ENCODE measurements at regions not wholly inside any gene's neighbourhood (a gene's known extent, or its start where the extent isn't known, plus 50 kb on each side); places are given as distances from the start of the nearest gene placed in this dataset.

GRCh38 chr13:40148742-40149141 is 493.3 kb downstream of the COG6 start:
- Histone ChIP-seq H3K9me3 (no peaks in the 10 kb centered on the region), H3K4me1 (peaks cover 0 to 35% (median 20%) of the 10 kb centered on the region in 9 donors), H3K36me3 (no peaks in the 10 kb centered on the region), H3K27me3 (no peaks in the 10 kb centered on the region), H3K4me3 (no peak overlapping the region), H3K27ac (peak overlapping the region in 7 of 10 donors; percentile 2 to 76 (median 55))
- no peak for ATAC-seq
- DNase-seq = no peak
- 86 to 92% methylated on average over 1 of the region's 1 CpG for WGBS, 2 donors
- intact Hi-C loops (cut with DNase I) = loop anchor here in 1 of 10 donors (5.0 kb wide), 1 partner anchor 44 kb away; no protein-coding TSS in a partner anchor
- no peak for TF ChIP-seq CTCF (IDR thresholded peaks at IDR 0.05)

DNA sequence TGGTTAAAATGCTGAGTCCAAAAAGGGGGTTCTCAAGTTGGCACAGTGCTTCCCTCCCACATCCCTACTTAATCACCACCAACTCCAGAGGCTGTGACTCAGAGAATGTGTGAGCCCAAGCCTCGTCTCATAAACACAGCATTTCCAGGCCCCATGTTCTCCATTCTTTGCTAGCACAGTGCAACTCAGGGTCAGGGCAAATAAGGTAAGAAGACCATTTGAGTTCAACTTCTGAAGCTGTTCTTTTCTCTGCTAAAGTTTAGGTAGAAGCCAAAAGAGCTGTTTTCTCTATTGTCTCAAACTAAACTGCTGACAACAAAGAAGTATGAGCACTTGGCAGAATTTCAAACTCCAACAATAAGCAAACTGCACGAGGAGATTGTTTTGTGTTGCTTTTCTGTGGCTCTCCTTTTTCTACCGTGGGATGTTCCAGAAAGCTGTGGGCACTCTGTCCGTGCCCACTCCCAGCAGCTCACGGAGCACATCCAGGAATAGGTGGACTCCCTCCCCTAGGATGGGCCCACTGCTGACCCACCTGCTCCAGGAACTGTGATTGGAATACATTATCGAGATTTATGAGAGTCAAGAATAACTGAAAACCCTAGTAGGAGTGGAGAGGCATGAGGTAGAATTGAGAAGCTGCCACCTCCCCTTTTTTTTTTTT is 494.3 kb downstream of the COG6 start:
- intact Hi-C loops (cut with DNase I) = loop anchor here in 2 of 10 donors (5.0 kb wide), 1 partner anchor 43 kb away; no protein-coding TSS in a partner anchor
- Histone ChIP-seq H3K4me1 (peaks cover 0 to 35% (median 20%) of the 10 kb centered on the region in 9 donors), H3K36me3 (no peaks in the 10 kb centered on the region), H3K9me3 (no peaks in the 10 kb centered on the region), H3K4me3 (no peak overlapping the region), H3K27ac (peak overlapping the region in 9 of 10 donors; percentile 2 to 76 (median 38)), H3K27me3 (no peaks in the 10 kb centered on the region)
- ATAC-seq (peak; percentile 78 to 91 (median 82)), DNase-seq (peak in 1 of 2 donors; percentile 47)
- no peak for TF ChIP-seq CTCF (IDR thresholded peaks at IDR 0.05)
- WGBS, 2 donors = 32 to 37% methylated on average over 6 of the region's 6 CpGs

GRCh38 chr13:40151673-40152072 is 496.2 kb downstream of the COG6 start:
- WGBS, 2 donors = 98 to 99% methylated on average over 2 of the region's 2 CpGs
- H3K4me3 ChIP-seq = no peak overlapping the region
- intact Hi-C loops (cut with DNase I) = loop anchor here in 1 of 10 donors (5.0 kb wide), 1 partner anchor 41 kb away; no protein-coding TSS in a partner anchor
- no peaks in the 10 kb centered on the region for H3K27me3 ChIP-seq
- peaks cover 0 to 29% (median 20%) of the 10 kb centered on the region in 9 donors for H3K4me1 ChIP-seq
- no peak overlapping the region for H3K27ac ChIP-seq
- DNase-seq = no peak
- no peaks in the 10 kb centered on the region for H3K9me3 ChIP-seq
- no peaks in the 10 kb centered on the region for H3K36me3 ChIP-seq
- no peak for TF ChIP-seq CTCF (IDR thresholded peaks at IDR 0.05)
- ATAC-seq = no peak

DNA sequence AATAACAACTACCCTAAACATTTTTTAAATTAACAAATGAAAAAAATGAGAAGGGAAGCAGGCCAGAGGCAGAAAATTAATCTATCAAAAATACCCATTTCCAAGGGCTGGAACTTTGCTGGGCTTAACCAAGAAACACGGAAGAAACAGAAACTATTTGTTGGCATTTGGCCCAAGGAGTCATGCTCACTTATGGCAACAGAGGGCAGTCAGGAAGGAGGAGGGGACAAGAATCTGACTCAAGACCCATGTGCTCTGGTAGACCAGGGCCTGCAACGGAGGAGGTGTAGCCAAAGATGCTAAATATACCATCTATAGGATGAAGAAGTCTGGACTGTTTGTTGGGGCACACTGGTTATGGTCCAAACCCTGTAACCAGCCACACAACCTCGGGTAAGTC is 496.7 kb downstream of the COG6 start:
- peak in 2 of 8 donors; percentile 36 to 55 for ATAC-seq
- H3K27ac ChIP-seq = no peak overlapping the region
- WGBS, 2 donors = 66 to 72% methylated on average over 3 of the region's 3 CpGs
- H3K27me3 ChIP-seq = no peaks in the 10 kb centered on the region
- H3K9me3 ChIP-seq = no peaks in the 10 kb centered on the region
- peaks cover 0 to 28% (median 20%) of the 10 kb centered on the region in 9 donors for H3K4me1 ChIP-seq
- intact Hi-C loops (cut with DNase I) = loop anchor here in 1 of 10 donors (5.0 kb wide), 1 partner anchor 40 kb away; no protein-coding TSS in a partner anchor
- peak in 1 of 2 donors; percentile 13 for DNase-seq
- TF ChIP-seq CTCF (IDR thresholded peaks at IDR 0.05) = peak in 4 of 9 donors; percentile 7 to 20 (median 11)
- H3K4me3 ChIP-seq = no peak overlapping the region
- H3K36me3 ChIP-seq = no peaks in the 10 kb centered on the region

All from heart right ventricle (tissue), 16 donors.